GM13976 (cell line): ENCODE measurements at regions not wholly inside any gene's neighbourhood (a gene's known extent, or its start where the extent isn't known, plus 50 kb on each side); places are given as distances from the start of the nearest gene placed in this dataset.

Experiments
- DNase-seq: peaks from one replicate; pipeline ENCODE4 v3.0.0; 2012; ENCODE audit warnings: low spot score
- in situ Hi-C: fragments of 300-500 bp; cut with MboI; formaldehyde crosslinking; loops from one replicate; pipeline ENCODE4 v1.12.0; 2022; ENCODE audit warnings: low sequenced_read_pairs, mixed read lengths, inconsistent platforms; ENCODE audit not compliant: unreplicated experiment
- TF ChIP-seq, protein P1 (sequence below): IDR thresholded peaks from 2 replicates; pipeline ENCODE4 v1.5.1; 2012; ENCODE audit warnings: borderline replicate concordance, mild to moderate bottlenecking; ENCODE audit not compliant: insufficient read depth; ENCODE audit errors: extremely low read depth, missing control alignments, control extremely low read depth

DNA sequence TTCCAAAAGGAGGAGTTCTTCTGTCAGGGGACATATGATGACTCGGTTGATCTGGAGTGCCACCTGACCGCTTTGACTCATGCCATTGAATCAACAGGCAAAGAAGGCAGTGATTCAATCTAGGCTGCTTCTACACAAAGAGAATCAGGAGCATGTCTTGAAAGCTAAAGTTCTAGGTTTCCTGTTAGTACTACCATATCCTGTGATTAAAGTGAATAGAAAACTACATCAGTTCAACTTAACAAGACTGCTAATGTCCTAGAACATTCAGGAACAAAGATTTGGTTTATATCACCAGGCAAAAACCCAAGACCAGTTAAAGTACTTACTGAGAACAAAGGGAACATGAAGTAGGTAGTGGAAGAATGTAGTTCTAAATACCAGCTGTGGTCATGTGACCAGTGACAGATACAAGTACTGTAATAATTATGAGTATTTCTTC is 216.8 kb upstream of the SGK1 start:
- DNase-seq, result no peak
- in situ Hi-C loops, result no loop called here
- TF ChIP-seq, protein P1, sequence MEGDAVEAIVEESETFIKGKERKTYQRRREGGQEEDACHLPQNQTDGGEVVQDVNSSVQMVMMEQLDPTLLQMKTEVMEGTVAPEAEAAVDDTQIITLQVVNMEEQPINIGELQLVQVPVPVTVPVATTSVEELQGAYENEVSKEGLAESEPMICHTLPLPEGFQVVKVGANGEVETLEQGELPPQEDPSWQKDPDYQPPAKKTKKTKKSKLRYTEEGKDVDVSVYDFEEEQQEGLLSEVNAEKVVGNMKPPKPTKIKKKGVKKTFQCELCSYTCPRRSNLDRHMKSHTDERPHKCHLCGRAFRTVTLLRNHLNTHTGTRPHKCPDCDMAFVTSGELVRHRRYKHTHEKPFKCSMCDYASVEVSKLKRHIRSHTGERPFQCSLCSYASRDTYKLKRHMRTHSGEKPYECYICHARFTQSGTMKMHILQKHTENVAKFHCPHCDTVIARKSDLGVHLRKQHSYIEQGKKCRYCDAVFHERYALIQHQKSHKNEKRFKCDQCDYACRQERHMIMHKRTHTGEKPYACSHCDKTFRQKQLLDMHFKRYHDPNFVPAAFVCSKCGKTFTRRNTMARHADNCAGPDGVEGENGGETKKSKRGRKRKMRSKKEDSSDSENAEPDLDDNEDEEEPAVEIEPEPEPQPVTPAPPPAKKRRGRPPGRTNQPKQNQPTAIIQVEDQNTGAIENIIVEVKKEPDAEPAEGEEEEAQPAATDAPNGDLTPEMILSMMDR, result no peak

DNA sequence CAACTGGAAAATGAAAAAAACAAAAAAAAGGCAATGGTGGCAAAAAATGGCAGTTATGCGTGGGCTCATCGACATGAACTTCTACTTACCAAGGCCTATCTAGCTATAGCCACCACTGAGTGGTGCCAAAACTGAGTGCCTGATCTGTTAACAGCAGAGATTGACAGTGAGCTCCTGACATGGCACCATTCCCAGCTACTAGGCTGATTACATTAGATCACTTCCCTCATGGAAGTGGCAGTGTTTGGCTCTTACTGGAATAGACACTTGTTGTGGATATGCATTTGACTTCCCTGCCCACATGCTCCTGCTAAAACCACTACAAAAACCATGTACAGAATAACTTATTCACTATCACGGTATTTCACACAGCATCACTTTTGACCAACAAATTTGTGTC is 216.1 kb upstream of the SGK1 start:
- no peak for DNase-seq
- in situ Hi-C loops, result no loop called here
- TF ChIP-seq, protein P1, result no peak

DNA sequence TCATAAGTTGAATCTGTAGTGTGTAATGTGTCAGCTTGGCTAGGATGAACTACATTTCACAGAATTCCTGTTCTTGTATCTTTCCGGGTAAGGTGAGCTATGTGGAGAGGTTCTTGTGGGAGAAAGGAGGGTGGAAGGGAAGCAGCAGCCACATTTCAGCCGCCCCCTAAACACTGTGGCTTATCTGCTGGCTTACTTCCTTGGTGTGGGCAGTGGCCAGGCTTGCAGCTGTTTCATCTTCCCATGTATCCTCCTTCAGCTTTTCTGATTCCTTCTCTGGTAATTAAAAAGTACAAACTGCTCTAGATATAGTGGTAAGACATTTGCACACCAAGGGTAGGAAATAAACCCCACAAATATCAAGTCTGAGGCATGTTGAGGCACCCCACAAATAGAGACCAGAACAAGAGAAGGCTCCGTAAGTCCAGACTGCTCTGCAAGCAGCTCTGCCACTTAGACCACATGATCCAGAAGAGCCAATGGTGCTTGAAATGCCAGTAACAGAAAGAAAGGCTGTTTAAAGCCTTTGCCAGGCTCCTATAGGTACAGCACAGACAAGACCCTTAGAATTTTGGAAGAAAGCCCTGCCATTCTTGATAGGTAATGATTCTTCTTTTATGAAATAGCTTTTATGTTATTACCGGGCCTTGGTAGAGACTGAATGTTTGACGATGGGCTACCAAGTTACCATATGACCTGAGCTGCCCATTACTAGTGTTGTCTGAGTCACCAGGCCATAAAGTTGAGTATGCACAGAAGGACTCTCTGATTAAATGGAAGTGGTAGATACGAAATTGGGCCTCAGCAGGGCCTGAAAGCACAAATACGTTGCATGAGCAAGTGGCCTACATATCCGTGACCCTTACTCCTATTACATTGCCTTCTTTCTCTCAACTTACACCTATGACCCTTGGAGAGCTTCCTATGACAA is 215.0 kb upstream of the SGK1 start:
- TF ChIP-seq, protein P1, result no peak
- no peak for DNase-seq
- in situ Hi-C loops, result no loop called here

DNA sequence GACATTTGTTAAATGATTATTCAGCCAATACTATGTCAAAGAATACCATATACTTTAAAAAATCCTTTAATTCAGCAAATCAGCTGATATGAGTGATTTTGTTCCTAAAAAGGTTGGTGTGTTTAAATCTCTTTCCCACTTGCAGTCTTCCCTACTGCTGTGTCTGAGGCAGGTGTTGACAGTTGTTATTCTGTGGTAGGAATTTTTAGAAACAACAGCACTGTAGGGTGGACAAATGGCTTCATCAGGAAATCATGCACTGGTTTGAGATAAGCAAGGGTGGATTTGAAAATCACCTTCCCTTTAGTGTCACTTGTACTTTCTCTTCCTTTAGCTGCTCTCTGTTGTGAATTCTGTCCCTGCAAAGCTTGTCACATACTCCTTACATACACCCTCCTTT is 213.7 kb upstream of the SGK1 start:
- in situ Hi-C loops, result no loop called here
- TF ChIP-seq, protein P1, result no peak
- DNase-seq, result no peak

DNA sequence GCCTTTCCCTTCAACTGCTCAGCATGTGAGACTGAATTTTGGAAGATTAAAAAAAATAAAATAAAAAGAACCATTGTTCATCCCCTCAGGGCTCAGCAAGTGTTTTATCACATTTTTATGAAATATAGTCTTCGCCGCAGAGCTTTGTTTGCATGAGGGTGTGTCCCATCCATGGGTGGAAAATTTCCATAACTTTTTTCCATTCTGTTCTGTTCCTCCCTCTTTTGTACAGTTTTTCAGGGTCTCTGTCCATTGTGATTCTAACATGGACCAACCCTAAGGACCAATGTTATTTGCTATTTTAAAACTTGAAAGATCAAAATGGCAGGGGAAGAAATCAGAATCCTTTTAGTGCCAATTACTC is 213.3 kb upstream of the SGK1 start:
- no peak for DNase-seq
- TF ChIP-seq, protein P1, result no peak
- in situ Hi-C loops, result no loop called here

DNA sequence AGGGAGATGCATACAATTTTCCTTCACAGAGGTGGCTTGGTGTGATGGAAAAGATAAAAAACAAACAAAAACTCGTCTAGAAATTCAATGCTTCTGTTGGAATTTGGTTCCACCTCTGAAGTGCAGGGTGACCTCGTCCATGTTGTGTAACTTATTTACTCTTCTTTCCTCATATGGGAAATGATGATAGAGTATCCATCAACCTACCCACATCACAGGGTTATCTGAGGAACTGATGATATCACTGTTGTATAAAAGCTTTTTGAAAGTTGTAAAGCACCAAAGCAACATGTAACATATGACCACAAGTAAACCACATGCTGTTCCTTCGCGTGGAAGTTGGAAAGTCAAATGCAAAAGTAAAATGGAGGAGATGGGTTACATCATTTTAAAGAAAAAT is 212.0 kb upstream of the SGK1 start:
- no peak for DNase-seq
- TF ChIP-seq, protein P1, result no peak
- in situ Hi-C loops, result no loop called here
